ENCODE measurements at regions not wholly inside any gene's neighbourhood (a gene's known extent, or its start where the extent isn't known, plus 50 kb on each side); places are given as distances from the start of the nearest gene placed in this dataset.
"Not testable (repeated sequence)": the region's sequence is repeated elsewhere in the genome, so short reads cannot be mapped to it uniquely, and the experiment has no call there.

GRCh38 chr16:21361612-21362227 lies 83.6 kb upstream of the CRYM start:
- TF ChIP-seq CTCF (IDR thresholded peaks at IDR 0.05); POLR2A (IDR thresholded peaks at IDR 0.05; ENCODE audit: low read depth); POLR2AphosphoS5 (IDR thresholded peaks at IDR 0.05): not testable (repeated sequence)
